Peyer's patch (tissue), 4 donors: ENCODE measurements at regions not wholly inside any gene's neighbourhood (a gene's known extent, or its start where the extent isn't known, plus 50 kb on each side); places are given as distances from the start of the nearest gene placed in this dataset.
A peak's percentile ranks its signal among the peaks of the same experiment; 100 is the strongest.

Source experiments
- DNase-seq, 3 donors: peaks; one replicate each; pipeline ENCODE4 v3.0.0-alpha.2; 2017 to 2019
- H3K27ac ChIP-seq, 4 donors: fragments of 200-600 bp; sonication (generic); one replicate each; pipeline ENCODE4 v1.5.1; 2016 to 2019
- H3K27me3 ChIP-seq, 2 donors: fragments of 200-600 bp; sonication (generic); one replicate each; pipeline ENCODE4 v1.5.1; 2019
- H3K36me3 ChIP-seq, 3 donors: fragments of 200-600 bp; sonication (generic); one replicate each; pipeline ENCODE4 v1.5.1; 2016 to 2019
- H3K4me1 ChIP-seq, 4 donors: fragments of 200-600 bp; sonication (generic); one replicate each; pipeline ENCODE4 v1.5.1; 2016 to 2019
- H3K4me3 ChIP-seq, 4 donors: fragments of 200-600 bp; sonication (generic); 1 replicate in 3 of 4; 2 replicates in 1 of 4; pipeline ENCODE4 v1.5.1; 2016 to 2019; ENCODE audit warnings: mild to moderate bottlenecking in 1 of 4
- H3K9me3 ChIP-seq, 4 donors: fragments of 200-600 bp; sonication (generic); one replicate each; pipeline ENCODE4 v1.5.1; 2016 to 2019; ENCODE audit warnings: mild to moderate bottlenecking in 1 of 4
- CTCF ChIP-seq, 6 experiments: fragments of 450-650 bp in 4 of 6; fragments of 200-600 bp in 2 of 6; sonication (generic) in 1 of 6; IDR thresholded peaks; one replicate each; pipeline ENCODE4 v1.5.1; 2017 to 2019; ENCODE audit warnings: antibody characterized with exemption in 6 of 6, mild to moderate bottlenecking in 3 of 6, moderate library complexity in 1 of 6
- POLR2A ChIP-seq, 2 donors: fragments of 450-650 bp; IDR thresholded peaks; one replicate each; pipeline ENCODE4 v1.5.1; 2017; ENCODE audit warnings: antibody characterized with exemption in 2 of 2, mild to moderate bottlenecking in 2 of 2, moderate library complexity in 2 of 2

GRCh38 chr17:12395733-12396354 is 269.8 kb upstream of the MYOCD start:
- TF ChIP-seq POLR2A (IDR thresholded peaks at IDR 0.05) (no peak), CTCF (IDR thresholded peaks at IDR 0.05) (peak in 4 of 6 experiments; percentile 29 to 42 (median 34))
- Histone ChIP-seq H3K4me1 (no peaks in the 10 kb centered on the region), H3K27me3 (no peaks in the 10 kb centered on the region), H3K9me3 (no peaks in the 10 kb centered on the region), H3K27ac (no peak overlapping the region), H3K36me3 (no peaks in the 10 kb centered on the region), H3K4me3 (no peak overlapping the region)
- DNase-seq: no peak

GRCh38 chr17:12398441-12399051 is 267.1 kb upstream of the MYOCD start:
- no peaks in the 10 kb centered on the region for H3K27me3 ChIP-seq
- H3K36me3 ChIP-seq: no peaks in the 10 kb centered on the region
- no peaks in the 10 kb centered on the region for H3K4me1 ChIP-seq
- H3K4me3 ChIP-seq: no peak overlapping the region
- no peak for DNase-seq
- peak overlapping the region in 1 of 4 donors; percentile 58 for H3K27ac ChIP-seq
- H3K9me3 ChIP-seq: no peaks in the 10 kb centered on the region
- TF ChIP-seq CTCF (IDR thresholded peaks at IDR 0.05) (no peak), POLR2A (IDR thresholded peaks at IDR 0.05) (no peak)

- Histone ChIP-seq H3K4me1 (no peaks in the 10 kb centered on the region), H3K27ac (no peak overlapping the region), H3K27me3 (no peaks in the 10 kb centered on the region), H3K36me3 (no peaks in the 10 kb centered on the region), H3K9me3 (no peaks in the 10 kb centered on the region), H3K4me3 (no peak overlapping the region)
- no peak for DNase-seq
- no peak for TF ChIP-seq POLR2A (IDR thresholded peaks at IDR 0.05)
- no peak for TF ChIP-seq CTCF (IDR thresholded peaks at IDR 0.05)
Observed at GRCh38 chr17:12402963-12403622, 262.6 kb upstream of the MYOCD start.

DNA sequence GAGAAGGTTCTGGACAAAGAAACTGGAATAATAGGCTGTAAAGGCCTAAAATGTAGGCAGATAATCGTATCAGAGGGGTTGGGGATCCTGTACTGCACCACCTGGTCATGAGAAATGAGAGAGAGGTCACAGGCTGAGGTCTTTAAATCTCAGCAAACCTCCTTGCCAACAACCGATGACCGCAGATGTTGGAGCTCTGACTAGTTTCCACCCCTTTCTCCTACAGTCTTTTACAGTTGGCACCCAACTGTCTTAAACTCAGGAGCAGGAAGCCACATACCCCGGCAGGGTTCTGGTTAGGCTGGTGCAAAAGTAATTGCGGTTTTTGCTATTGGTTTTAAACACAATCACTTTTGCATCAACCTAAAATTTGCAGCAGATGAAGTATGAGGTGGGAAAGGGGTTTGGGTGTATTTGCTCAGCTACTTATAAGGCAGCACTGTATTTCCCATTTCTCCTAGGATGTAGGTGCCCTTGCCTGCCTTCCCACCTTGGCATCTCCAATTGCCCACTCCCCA is 261.8 kb upstream of the MYOCD start:
- Histone ChIP-seq H3K27me3 (no peaks in the 10 kb centered on the region), H3K9me3 (no peaks in the 10 kb centered on the region), H3K36me3 (no peaks in the 10 kb centered on the region), H3K4me3 (no peak overlapping the region), H3K4me1 (no peaks in the 10 kb centered on the region), H3K27ac (no peak overlapping the region)
- no peak for TF ChIP-seq CTCF (IDR thresholded peaks at IDR 0.05)
- TF ChIP-seq POLR2A (IDR thresholded peaks at IDR 0.05): no peak
- DNase-seq: no peak

DNA sequence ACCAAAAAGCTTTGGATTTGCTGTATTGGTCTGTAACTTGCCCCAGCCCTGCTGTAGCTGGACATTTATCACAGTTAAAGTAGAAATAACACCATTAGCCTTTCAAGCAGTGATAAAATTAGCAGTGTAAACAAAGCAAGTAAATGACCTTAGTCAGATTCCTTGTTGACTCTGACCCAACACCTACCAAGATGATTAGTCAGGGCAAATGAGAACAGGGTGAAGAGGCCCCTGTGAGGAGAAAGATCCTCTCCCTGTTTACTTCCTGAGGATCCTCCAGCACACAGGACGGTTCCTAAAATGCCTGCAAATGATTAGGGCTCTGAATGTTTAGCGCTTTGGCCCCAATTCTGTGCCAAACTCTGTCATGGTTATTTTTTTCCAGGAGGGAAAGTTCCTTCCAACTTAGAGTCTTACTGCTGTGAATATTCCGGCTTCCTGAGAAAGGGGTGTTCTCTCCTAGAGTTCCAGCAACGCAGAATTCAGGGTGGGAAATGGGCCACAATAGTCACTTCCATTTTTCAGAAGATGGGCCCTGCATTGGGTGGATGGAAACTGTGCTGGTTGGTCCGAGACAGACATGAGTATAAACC is 259.0 kb upstream of the MYOCD start:
- Histone ChIP-seq H3K27ac (peak overlapping the region in 1 of 4 donors; percentile 62), H3K9me3 (no peaks in the 10 kb centered on the region), H3K27me3 (no peaks in the 10 kb centered on the region), H3K4me3 (no peak overlapping the region), H3K4me1 (no peaks in the 10 kb centered on the region), H3K36me3 (no peaks in the 10 kb centered on the region)
- DNase-seq: no peak
- TF ChIP-seq POLR2A (IDR thresholded peaks at IDR 0.05) (no peak), CTCF (IDR thresholded peaks at IDR 0.05) (no peak)
